KMS-11 (cell line): ENCODE measurements at regions not wholly inside any gene's neighbourhood (a gene's known extent, or its start where the extent isn't known, plus 50 kb on each side); places are given as distances from the start of the nearest gene placed in this dataset.
"Not testable (repeated sequence)": the region's sequence is repeated elsewhere in the genome, so short reads cannot be mapped to it uniquely, and the experiment has no call there.

Experiments
- H2AFZ ChIP-seq: fragments of 200-600 bp; sonication (generic); 2 replicates; pipeline ENCODE4 v1.6.1; 2016; ENCODE audit warnings: antibody characterized with exemption, mixed run types, low read depth
- H3K27ac ChIP-seq: fragments of 200-600 bp; sonication (generic); 2 replicates; pipeline ENCODE4 v1.6.1; 2016; ENCODE audit warnings: mild to moderate bottlenecking, mixed run types
- H3K27me3 ChIP-seq: fragments of 200-600 bp; sonication (generic); 2 replicates; pipeline ENCODE4 v1.6.1; 2017; ENCODE audit warnings: mild to moderate bottlenecking, low read depth, mixed run types, moderate library complexity; ENCODE audit not compliant: insufficient read depth
- H3K36me3 ChIP-seq: fragments of 200-600 bp; sonication (generic); 2 replicates; pipeline ENCODE4 v1.6.1; 2017; ENCODE audit warnings: mild to moderate bottlenecking, mixed run types; ENCODE audit not compliant: insufficient read depth
- H3K4me1 ChIP-seq: fragments of 200-600 bp; sonication (generic); 2 replicates; pipeline ENCODE4 v1.6.1; 2016; ENCODE audit warnings: mild to moderate bottlenecking, low read depth, mixed run types; ENCODE audit not compliant: poor library complexity, severe bottlenecking
- H3K4me2 ChIP-seq: fragments of 200-600 bp; sonication (generic); 2 replicates; pipeline ENCODE4 v1.7.0; 2016; ENCODE audit warnings: mild to moderate bottlenecking, mixed run types
- H3K4me3 ChIP-seq: fragments of 200-600 bp; sonication (generic); IDR thresholded peaks from 2 replicates; pipeline ENCODE4 v1.6.1; 2017; ENCODE audit warnings: low read depth, low read length, mixed read lengths; ENCODE audit not compliant: insufficient read depth
- H3K79me2 ChIP-seq: fragments of 200-600 bp; sonication (generic); 2 replicates; pipeline ENCODE4 v1.6.1; 2016; ENCODE audit warnings: low read depth, mixed run types; ENCODE audit not compliant: insufficient read depth
- H3K9ac ChIP-seq: fragments of 200-600 bp; sonication (generic); 2 replicates; pipeline ENCODE4 v1.6.1; 2016; ENCODE audit warnings: mild to moderate bottlenecking, mixed run types
- H4K20me1 ChIP-seq: fragments of 200-600 bp; sonication (generic); 2 replicates; pipeline ENCODE4 v1.6.1; 2016; ENCODE audit warnings: mild to moderate bottlenecking, mixed run types; ENCODE audit not compliant: insufficient read depth
- TF ChIP-seq, protein P1 (sequence below): fragments of 200-600 bp; sonication (generic); conservative IDR thresholded peaks from 2 replicates; pipeline ENCODE4 v1.6.1; 2017; ENCODE audit warnings: low read depth, mild to moderate bottlenecking, antibody characterized with exemption, low read length, moderate library complexity, mixed read lengths

DNA sequence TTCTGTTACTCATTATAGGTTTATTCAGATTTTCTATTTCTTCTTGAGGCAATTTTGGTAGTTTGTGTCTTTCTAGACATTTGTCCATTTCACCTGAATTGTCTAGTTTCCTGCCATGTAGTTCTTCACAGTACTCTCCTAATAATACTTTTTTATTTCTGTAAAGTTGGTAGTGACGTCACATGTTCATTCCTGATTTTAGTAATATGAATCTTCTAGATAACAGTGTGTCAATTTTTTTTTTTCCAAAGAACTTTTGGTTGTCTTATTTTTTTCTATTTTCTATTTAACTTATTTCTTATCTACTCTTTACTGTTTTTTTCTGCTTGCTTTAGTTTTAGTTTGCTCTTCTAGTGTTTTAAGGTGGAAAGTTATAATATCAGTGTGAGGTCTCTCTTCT lies 197.3 kb upstream of the SHH start:
- no peaks in the 10 kb centered on the region for H3K79me2 ChIP-seq
- H3K4me3 ChIP-seq: no peak overlapping the region
- H2AFZ ChIP-seq: no peak overlapping the region
- H3K4me1 ChIP-seq: peaks cover 11% of the 10 kb centered on the region
- TF ChIP-seq, protein P1, sequence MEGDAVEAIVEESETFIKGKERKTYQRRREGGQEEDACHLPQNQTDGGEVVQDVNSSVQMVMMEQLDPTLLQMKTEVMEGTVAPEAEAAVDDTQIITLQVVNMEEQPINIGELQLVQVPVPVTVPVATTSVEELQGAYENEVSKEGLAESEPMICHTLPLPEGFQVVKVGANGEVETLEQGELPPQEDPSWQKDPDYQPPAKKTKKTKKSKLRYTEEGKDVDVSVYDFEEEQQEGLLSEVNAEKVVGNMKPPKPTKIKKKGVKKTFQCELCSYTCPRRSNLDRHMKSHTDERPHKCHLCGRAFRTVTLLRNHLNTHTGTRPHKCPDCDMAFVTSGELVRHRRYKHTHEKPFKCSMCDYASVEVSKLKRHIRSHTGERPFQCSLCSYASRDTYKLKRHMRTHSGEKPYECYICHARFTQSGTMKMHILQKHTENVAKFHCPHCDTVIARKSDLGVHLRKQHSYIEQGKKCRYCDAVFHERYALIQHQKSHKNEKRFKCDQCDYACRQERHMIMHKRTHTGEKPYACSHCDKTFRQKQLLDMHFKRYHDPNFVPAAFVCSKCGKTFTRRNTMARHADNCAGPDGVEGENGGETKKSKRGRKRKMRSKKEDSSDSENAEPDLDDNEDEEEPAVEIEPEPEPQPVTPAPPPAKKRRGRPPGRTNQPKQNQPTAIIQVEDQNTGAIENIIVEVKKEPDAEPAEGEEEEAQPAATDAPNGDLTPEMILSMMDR: no peak
- no peak overlapping the region for H3K9ac ChIP-seq
- H3K27me3 ChIP-seq: no peaks in the 10 kb centered on the region
- H3K4me2 ChIP-seq: no peak overlapping the region
- no peaks in the 10 kb centered on the region for H3K36me3 ChIP-seq
- no peak overlapping the region for H3K27ac ChIP-seq
- no peaks in the 10 kb centered on the region for H4K20me1 ChIP-seq

DNA sequence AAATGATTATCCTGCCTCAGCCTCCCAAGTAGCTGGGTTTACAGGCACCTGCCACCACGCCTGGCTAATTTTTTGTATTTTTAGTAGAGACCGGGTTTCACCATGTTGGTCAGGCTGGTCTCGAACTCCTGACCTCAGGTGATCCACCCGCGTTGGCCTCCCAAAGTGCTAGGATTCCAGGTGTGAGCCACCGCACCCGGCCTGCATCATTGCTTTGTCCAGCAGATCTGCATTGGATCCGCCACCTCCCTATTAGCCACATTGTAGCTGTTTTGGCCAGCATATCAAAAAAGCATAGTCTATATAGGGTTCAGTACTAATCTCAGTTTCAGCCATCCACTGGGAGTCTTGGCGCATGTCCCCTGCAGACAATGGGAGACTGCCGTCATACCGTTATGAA lies 194.6 kb upstream of the SHH start:
- H3K4me1 ChIP-seq, H3K27ac ChIP-seq, H3K79me2 ChIP-seq, H3K4me2 ChIP-seq, H4K20me1 ChIP-seq, H3K36me3 ChIP-seq, H3K27me3 ChIP-seq, H2AFZ ChIP-seq, H3K4me3 ChIP-seq, H3K9ac ChIP-seq: not testable (repeated sequence)

DNA sequence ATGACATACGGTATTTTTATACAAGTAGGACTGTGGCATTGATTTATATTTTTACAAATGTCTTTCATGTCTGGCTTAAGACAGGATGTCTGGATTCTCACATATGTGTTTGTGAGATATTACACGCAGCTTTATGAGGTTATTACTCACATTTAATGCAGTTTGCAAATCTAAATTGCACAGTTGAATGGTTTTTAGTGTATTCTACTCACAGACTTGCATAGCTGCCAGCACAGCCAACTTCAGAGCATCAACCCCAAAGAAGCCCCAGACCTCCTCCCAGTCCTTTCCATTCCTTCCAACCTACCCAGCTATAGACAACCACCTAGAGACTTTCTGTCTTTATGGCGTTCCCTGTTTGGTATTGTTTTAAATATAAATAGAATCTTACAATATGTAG lies 193.8 kb upstream of the SHH start:
- Histone ChIP-seq H3K79me2 (no peaks in the 10 kb centered on the region), H3K4me2 (no peak overlapping the region), H4K20me1 (no peaks in the 10 kb centered on the region), H3K9ac (no peak overlapping the region), H2AFZ (no peak overlapping the region), H3K4me1 (no peaks in the 10 kb centered on the region), H3K27me3 (no peaks in the 10 kb centered on the region), H3K27ac (no peak overlapping the region), H3K36me3 (no peaks in the 10 kb centered on the region), H3K4me3 (no peak overlapping the region)
- TF ChIP-seq, protein P1: no peak

DNA sequence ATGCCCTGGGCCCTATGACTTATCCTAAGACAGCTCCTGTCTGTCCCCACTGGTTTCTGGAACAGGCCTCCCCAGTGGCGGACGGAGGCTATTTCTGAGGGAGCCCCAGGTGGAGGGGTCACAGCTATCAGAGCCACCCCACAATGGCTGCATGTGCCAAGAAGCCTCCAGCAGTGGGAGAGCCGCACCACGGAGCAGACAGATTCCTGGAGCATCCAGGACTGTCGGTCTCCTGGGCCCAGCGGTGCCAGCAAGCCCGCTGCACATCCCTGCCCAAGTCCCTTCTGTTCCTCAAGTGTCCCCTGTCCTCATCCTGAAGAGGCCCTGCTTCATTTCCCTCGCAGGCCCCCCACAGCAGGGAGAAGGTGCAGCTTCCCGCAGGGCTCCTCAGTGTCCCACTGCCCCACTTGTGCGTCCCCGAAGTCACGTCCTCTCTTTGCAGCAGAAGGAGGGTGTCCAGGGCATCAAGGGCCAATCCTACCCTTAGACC lies 193.0 kb upstream of the SHH start:
- H3K27me3 ChIP-seq: no peaks in the 10 kb centered on the region
- no peak overlapping the region for H3K9ac ChIP-seq
- no peaks in the 10 kb centered on the region for H3K4me1 ChIP-seq
- H3K79me2 ChIP-seq: no peaks in the 10 kb centered on the region
- TF ChIP-seq, protein P1: no peak
- H3K4me3 ChIP-seq: no peak overlapping the region
- H3K27ac ChIP-seq: no peak overlapping the region
- H3K4me2 ChIP-seq: no peak overlapping the region
- H4K20me1 ChIP-seq: no peaks in the 10 kb centered on the region
- H3K36me3 ChIP-seq: no peaks in the 10 kb centered on the region
- no peak overlapping the region for H2AFZ ChIP-seq

DNA sequence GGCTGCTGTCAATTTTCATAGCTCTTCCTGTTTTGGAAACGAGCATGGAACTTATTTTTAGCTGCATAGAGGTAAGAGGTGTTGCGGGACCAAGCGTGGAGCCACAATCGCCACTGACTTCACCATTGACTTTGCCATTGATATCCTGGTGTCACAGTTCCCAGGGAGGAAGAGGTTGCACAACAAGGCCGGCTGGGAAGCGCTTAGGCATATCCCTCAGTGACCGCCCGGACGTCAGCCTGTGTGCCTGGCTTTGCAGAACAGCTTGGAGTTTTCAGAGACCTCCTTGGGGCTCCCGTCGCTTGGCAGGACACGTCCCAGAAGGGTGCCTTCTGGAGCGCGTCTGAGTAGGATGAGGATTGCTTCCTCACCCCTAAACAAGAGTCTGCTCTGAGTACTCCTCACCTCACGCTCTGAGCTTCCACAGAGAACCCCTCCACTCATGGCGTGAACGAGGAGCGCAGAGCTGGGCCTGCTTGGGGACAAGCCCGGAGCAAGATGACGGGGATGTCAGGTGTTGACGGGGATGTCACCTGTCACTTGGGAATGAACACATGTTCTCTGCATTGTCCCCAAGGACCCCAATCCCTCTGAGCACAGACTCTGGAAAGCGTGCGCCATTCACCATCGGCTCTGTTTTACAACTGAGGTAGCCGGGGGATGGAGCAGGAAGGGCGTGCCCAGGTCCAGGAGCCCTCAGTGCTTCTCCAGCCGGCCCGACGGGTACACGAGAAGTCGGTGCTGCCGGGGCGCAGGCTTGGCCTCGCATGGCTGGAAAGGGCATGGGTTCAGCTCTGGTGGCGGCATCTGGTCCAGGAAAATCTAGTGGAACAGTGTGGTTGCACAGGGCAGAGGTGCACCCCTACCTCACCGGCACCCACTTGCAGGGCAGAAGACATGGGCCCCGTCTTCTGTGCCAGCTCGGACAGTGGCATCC lies 192.3 kb upstream of the SHH start:
- Histone ChIP-seq H3K79me2 (no peaks in the 10 kb centered on the region), H3K27me3 (no peaks in the 10 kb centered on the region), H2AFZ (no peak overlapping the region), H3K27ac (no peak overlapping the region), H3K9ac (no peak overlapping the region), H3K4me1 (no peaks in the 10 kb centered on the region), H4K20me1 (no peaks in the 10 kb centered on the region), H3K4me3 (no peak overlapping the region), H3K36me3 (no peaks in the 10 kb centered on the region), H3K4me2 (no peak overlapping the region)
- TF ChIP-seq, protein P1: no peak
